NB4 (cell line): ENCODE measurements at regions not wholly inside any gene's neighbourhood (a gene's known extent, or its start where the extent isn't known, plus 50 kb on each side); places are given as distances from the start of the nearest gene placed in this dataset.

Experiments
- DNase-seq: peaks from one replicate; pipeline ENCODE4 v3.0.0; 2010; ENCODE audit warnings: low read depth
- H3K4me3 ChIP-seq: one replicate; pipeline ENCODE4 v1.5.1; 2011; ENCODE audit warnings: mild to moderate bottlenecking, low read depth, low read length, moderate library complexity
- CTCF ChIP-seq: IDR thresholded peaks from one replicate; pipeline ENCODE4 v1.5.1; 2012; ENCODE audit warnings: low read depth, low read length
- MAX ChIP-seq: IDR thresholded peaks from 2 replicates; pipeline ENCODE4 v1.6.1; 2011; ENCODE audit warnings: low read depth, low read length
- MYC ChIP-seq: IDR thresholded peaks from 2 replicates; pipeline ENCODE4 v1.6.1; 2011; ENCODE audit warnings: low read depth, low read length
- POLR2A ChIP-seq: IDR thresholded peaks from 2 replicates; pipeline ENCODE4 v1.6.1; 2011; ENCODE audit warnings: mild to moderate bottlenecking; ENCODE audit not compliant: insufficient read length; ENCODE audit errors: extremely low read depth

- DNase-seq: no peak
- TF ChIP-seq POLR2A (no peak), MYC (no peak), MAX (no peak), CTCF (no peak)
- H3K4me3 ChIP-seq: no peak overlapping the region
Measured at GRCh38 chr13:65642301-65642700, 1587.8 kb downstream of the PCDH9 start.

GRCh38 chr13:65638572-65639168 is 1591.5 kb downstream of the PCDH9 start:
- H3K4me3 ChIP-seq: no peak overlapping the region
- TF ChIP-seq MYC (no peak), CTCF (peak; percentile 68), MAX (no peak)
- DNase-seq: peak; percentile 58

- H3K4me3 ChIP-seq: no peak overlapping the region
- no peak for DNase-seq
- TF ChIP-seq MYC (no peak), CTCF (no peak), MAX (no peak), POLR2A (no peak)
Measured at GRCh38 chr13:65633806-65634205, 1596.3 kb downstream of the PCDH9 start.

- TF ChIP-seq MAX: no peak
- TF ChIP-seq MYC: no peak
- no peak for TF ChIP-seq CTCF
- TF ChIP-seq POLR2A: no peak
- H3K4me3 ChIP-seq: no peak overlapping the region
- no peak for DNase-seq
Measured at GRCh38 chr13:65631078-65631477, 1599.1 kb downstream of the PCDH9 start.

- DNase-seq: no peak
- no peak overlapping the region for H3K4me3 ChIP-seq
- TF ChIP-seq MYC: no peak
- TF ChIP-seq CTCF: no peak
- no peak for TF ChIP-seq POLR2A
- TF ChIP-seq MAX: no peak
Measured at GRCh38 chr13:65629926-65630325, 1600.2 kb downstream of the PCDH9 start.
